Mesenchymal stem cell (in vitro differentiated cells and primary cell): ENCODE measurements at regions not wholly inside any gene's neighbourhood (a gene's known extent, or its start where the extent isn't known, plus 50 kb on each side); places are given as distances from the start of the nearest gene placed in this dataset.

Source experiments
- DNase-seq: peaks from one replicate; pipeline ENCODE4 v3.0.0-alpha.2; 2013
- H2AFZ ChIP-seq: one replicate; pipeline ENCODE4 v1.6.1; 2013; ENCODE audit warnings: low read depth, mild to moderate bottlenecking, control low read depth, inconsistent platforms, low read length, moderate library complexity
- H2AK5ac ChIP-seq: 2 replicates; pipeline ENCODE4 v1.6.1; 2013; ENCODE audit warnings: low read length, moderate library complexity, mild to moderate bottlenecking, inconsistent platforms; ENCODE audit not compliant: severe bottlenecking
- H2BK120ac ChIP-seq: one replicate; pipeline ENCODE4 v1.6.1; 2013; ENCODE audit warnings: low read depth, mild to moderate bottlenecking, inconsistent platforms, low read length, moderate library complexity
- H2BK12ac ChIP-seq, 2 experiments: one replicate each; pipeline ENCODE4 v1.6.1; 2013; ENCODE audit warnings: inconsistent platforms in 2 of 2, low read length in 2 of 2, mild to moderate bottlenecking in 2 of 2, moderate library complexity in 2 of 2, control low read depth in 1 of 2
- H2BK15ac ChIP-seq: one replicate; pipeline ENCODE4 v1.6.1; 2013; ENCODE audit warnings: mild to moderate bottlenecking, low read depth, inconsistent platforms; ENCODE audit not compliant: poor library complexity, severe bottlenecking
- H2BK5ac ChIP-seq: 2 replicates; pipeline ENCODE4 v1.6.1; 2013; ENCODE audit warnings: low read depth, mild to moderate bottlenecking, low read length, control low read depth, inconsistent platforms; ENCODE audit not compliant: poor library complexity, severe bottlenecking
- H3K14ac ChIP-seq, 2 experiments: one replicate each; pipeline ENCODE4 v1.6.1; 2013; ENCODE audit warnings: inconsistent platforms in 2 of 2, low read length in 2 of 2, control low read depth in 1 of 2, mild to moderate bottlenecking in 1 of 2, moderate library complexity in 1 of 2
- H3K18ac ChIP-seq, 2 experiments: one replicate each; pipeline ENCODE4 v1.6.1; 2013; ENCODE audit warnings: inconsistent platforms in 2 of 2, low read length in 2 of 2, control low read depth in 1 of 2, low read depth in 1 of 2, mild to moderate bottlenecking in 1 of 2
- H3K23ac ChIP-seq, 2 experiments: one replicate each; pipeline ENCODE4 v1.6.1; 2013; ENCODE audit warnings: inconsistent platforms in 2 of 2, low read length in 2 of 2, mild to moderate bottlenecking in 2 of 2, moderate library complexity in 2 of 2, control low read depth in 1 of 2
- H3K27ac ChIP-seq: 2 replicates; pipeline ENCODE4 v1.5.1; 2013; ENCODE audit warnings: mild to moderate bottlenecking, moderate library complexity, low read length, control low read depth, inconsistent platforms; ENCODE audit not compliant: poor library complexity, severe bottlenecking
- H3K27me3 ChIP-seq, 2 experiments: 2 replicates each; pipeline versions ENCODE4 v1.6.1 to v1.7.0; 2013; ENCODE audit warnings: low read length in 2 of 2, mild to moderate bottlenecking in 2 of 2, moderate library complexity in 2 of 2, control low read depth in 1 of 2, inconsistent platforms in 1 of 2; ENCODE audit not compliant: control insufficient read depth in 1 of 2, insufficient read depth in 1 of 2
- H3K36me3 ChIP-seq, 2 experiments: 2 replicates each; pipeline versions ENCODE4 v1.6.1 to v1.7.0; 2013; ENCODE audit warnings: low read length in 2 of 2, control low read depth in 1 of 2, inconsistent platforms in 1 of 2, low read depth in 1 of 2, mild to moderate bottlenecking in 1 of 2; ENCODE audit not compliant: insufficient read depth in 2 of 2, control insufficient read depth in 1 of 2
- H3K4ac ChIP-seq, 2 experiments: one replicate each; pipeline ENCODE4 v1.6.1; 2013; ENCODE audit warnings: inconsistent platforms in 2 of 2, low read length in 2 of 2, mild to moderate bottlenecking in 2 of 2, moderate library complexity in 2 of 2, control low read depth in 1 of 2, low read depth in 1 of 2
- H3K4me1 ChIP-seq: 2 replicates; pipeline ENCODE4 v1.6.1; 2013; ENCODE audit warnings: low read depth, low read length, control low read depth; ENCODE audit not compliant: control insufficient read depth, insufficient read depth
- H3K4me2 ChIP-seq: 2 replicates; pipeline ENCODE4 v1.6.1; 2013; ENCODE audit warnings: low read length, mild to moderate bottlenecking, inconsistent platforms; ENCODE audit not compliant: poor library complexity, severe bottlenecking
- H3K4me3 ChIP-seq, 2 experiments: 2 replicates each; pipeline versions ENCODE4 v1.5.1 to v1.7.0; 2013; ENCODE audit warnings: low read length in 2 of 2, mild to moderate bottlenecking in 2 of 2, control low read depth in 1 of 2, low read depth in 1 of 2; ENCODE audit not compliant: insufficient read depth in 1 of 2
- H3K79me1 ChIP-seq: replicated peaks from 2 replicates; pipeline ENCODE4 v1.6.1; 2013; ENCODE audit warnings: mild to moderate bottlenecking, control low read depth, low read length, inconsistent platforms; ENCODE audit not compliant: poor library complexity, severe bottlenecking
- H3K9ac ChIP-seq: 2 replicates; pipeline ENCODE4 v1.7.0; 2013; ENCODE audit warnings: mild to moderate bottlenecking, low read length, moderate library complexity
- H3K9me3 ChIP-seq: 2 replicates; pipeline ENCODE4 v1.7.0; 2013; ENCODE audit warnings: mild to moderate bottlenecking, low read length; ENCODE audit not compliant: control insufficient read depth
- H4K8ac ChIP-seq: one replicate; pipeline ENCODE4 v1.6.1; 2013; ENCODE audit warnings: inconsistent platforms, mild to moderate bottlenecking, low read length, moderate library complexity
- H4K91ac ChIP-seq: one replicate; pipeline ENCODE4 v1.6.1; 2013; ENCODE audit warnings: mild to moderate bottlenecking, low read length, inconsistent platforms
- WGBS: methylation state at CpG from one replicate; pipeline ENCODE4 v1.1.7; 2013; ENCODE audit warnings: mixed read lengths; 5-methylcytosine and 5-hydroxymethylcytosine counted together

DNA sequence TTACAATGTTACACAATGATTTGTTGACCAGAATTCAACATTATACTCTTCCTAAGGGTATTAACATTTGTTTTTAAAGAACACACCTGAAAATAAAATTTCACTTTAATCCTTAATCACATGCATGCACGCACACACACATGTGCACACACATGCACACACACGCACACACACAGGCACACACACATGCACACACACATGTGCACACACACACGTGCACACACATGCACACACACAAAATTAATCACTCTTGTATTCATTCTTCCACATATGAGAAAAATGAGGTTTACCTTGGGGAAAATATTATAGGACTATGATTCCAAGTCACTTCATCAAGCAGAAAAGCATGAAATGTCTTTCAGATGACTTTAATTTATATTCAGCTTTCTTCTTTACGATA is 331.8 kb upstream of the PLD5 start:
- Histone ChIP-seq H2AFZ (no peak overlapping the region), H3K27me3 (no peaks in the 10 kb centered on the region), H2BK15ac (no peak overlapping the region)

DNA sequence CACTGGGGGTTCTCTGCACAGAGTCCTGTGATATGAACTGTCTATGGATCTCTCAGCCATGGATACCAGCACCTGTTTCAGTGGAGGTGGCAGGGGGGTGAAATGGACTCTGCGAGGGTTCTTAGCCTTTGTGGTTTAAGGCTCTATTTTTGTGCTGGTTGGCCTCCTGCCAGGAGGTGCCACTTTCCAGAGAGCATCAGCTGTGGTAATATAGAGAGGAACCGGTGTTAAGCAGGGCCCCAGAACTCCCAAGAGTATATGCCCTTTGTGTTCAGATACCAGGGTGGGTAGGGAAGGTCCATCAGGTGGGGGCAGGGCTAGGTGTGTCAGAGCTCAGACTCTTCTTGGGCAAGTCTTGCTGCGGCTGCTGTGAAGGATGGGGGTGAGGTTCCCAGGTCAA is 330.0 kb upstream of the PLD5 start:
- Histone ChIP-seq H3K18ac (no peak overlapping the region), H2AFZ (no peak overlapping the region), H3K9ac (no peak overlapping the region), H3K9me3 (peaks cover 4% of the 10 kb centered on the region), H3K27ac (no peak overlapping the region), H3K14ac (no peak overlapping the region), H3K4me1 (no peaks in the 10 kb centered on the region), H3K27me3 (no peaks in the 10 kb centered on the region), H3K79me1 (no peaks in the 10 kb centered on the region), H3K4ac (no peak overlapping the region), H2BK5ac (no peak overlapping the region), H4K91ac (no peak overlapping the region), H3K23ac (no peak overlapping the region), H2BK12ac (no peak overlapping the region), H4K8ac (no peak overlapping the region), H2BK120ac (no peak overlapping the region), H3K4me2 (no peak overlapping the region), H2BK15ac (no peak overlapping the region), H2AK5ac (no peak overlapping the region), H3K4me3 (no peak overlapping the region), H3K36me3 (no peaks in the 10 kb centered on the region)
- 57% methylated on average over 3 of the region's 3 CpGs for WGBS
- DNase-seq, result no peak

More for the DNA sequence above, 331.8 kb upstream of the PLD5 start:
- Histone ChIP-seq H3K18ac (no peak overlapping the region), H2BK5ac (no peak overlapping the region), H3K4ac (no peak overlapping the region), H3K4me2 (no peak overlapping the region), H3K9ac (no peak overlapping the region), H3K79me1 (no peaks in the 10 kb centered on the region), H2AK5ac (no peak overlapping the region), H2BK12ac (no peak overlapping the region), H4K91ac (no peak overlapping the region), H3K4me3 (no peak overlapping the region), H3K4me1 (no peaks in the 10 kb centered on the region), H3K36me3 (no peaks in the 10 kb centered on the region), H3K23ac (no peak overlapping the region), H2BK120ac (no peak overlapping the region), H3K14ac (no peak overlapping the region), H4K8ac (no peak overlapping the region), H3K27ac (no peak overlapping the region), H3K9me3 (peaks cover 4% of the 10 kb centered on the region)
- WGBS, result 72% methylated on average over 3 of the region's 4 CpGs
- no peak for DNase-seq

DNA sequence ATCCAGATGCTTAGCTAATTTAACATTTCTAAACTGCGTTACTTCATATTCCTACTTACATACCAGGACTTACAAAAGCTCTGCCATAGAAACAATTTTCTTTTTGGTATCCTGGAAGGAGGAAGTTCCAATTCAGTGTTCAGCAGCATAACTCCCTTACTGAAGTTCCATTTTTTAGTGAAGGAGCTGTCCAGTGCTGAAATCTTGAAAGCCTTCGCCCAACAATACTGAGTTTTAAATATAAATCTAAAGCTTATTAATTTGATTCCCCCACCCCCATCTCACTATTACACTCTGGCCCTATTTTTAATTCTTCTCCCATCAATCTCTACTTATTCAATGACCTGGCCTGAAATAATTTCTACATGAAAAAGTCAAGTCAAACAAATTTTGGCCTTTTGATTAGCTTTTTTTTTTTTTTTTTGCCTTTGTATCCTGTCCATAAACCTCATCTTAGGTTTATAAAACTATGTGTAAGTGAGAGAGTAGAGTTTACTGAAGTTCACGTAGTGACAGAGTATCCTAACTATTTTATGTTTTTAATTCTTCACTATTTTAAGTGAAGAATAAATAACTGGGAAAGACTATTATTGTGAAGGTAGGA is 323.0 kb upstream of the PLD5 start:
- Histone ChIP-seq H4K91ac (no peak overlapping the region), H3K4me1 (no peaks in the 10 kb centered on the region), H3K4me2 (no peak overlapping the region), H3K14ac (no peak overlapping the region), H3K9me3 (peaks cover 4% of the 10 kb centered on the region), H3K9ac (no peak overlapping the region), H3K4me3 (no peak overlapping the region), H3K79me1 (no peaks in the 10 kb centered on the region), H2BK12ac (no peak overlapping the region), H3K27ac (no peak overlapping the region), H3K18ac (no peak overlapping the region), H3K36me3 (no peaks in the 10 kb centered on the region), H4K8ac (no peak overlapping the region), H3K27me3 (no peaks in the 10 kb centered on the region), H3K4ac (no peak overlapping the region), H2AFZ (no peak overlapping the region), H2BK5ac (no peak overlapping the region), H2BK120ac (no peak overlapping the region), H3K23ac (no peak overlapping the region), H2AK5ac (no peak overlapping the region), H2BK15ac (no peak overlapping the region)
- peak; percentile 1 for DNase-seq
- 53% methylated on average over 1 of the region's 3 CpGs for WGBS

DNA sequence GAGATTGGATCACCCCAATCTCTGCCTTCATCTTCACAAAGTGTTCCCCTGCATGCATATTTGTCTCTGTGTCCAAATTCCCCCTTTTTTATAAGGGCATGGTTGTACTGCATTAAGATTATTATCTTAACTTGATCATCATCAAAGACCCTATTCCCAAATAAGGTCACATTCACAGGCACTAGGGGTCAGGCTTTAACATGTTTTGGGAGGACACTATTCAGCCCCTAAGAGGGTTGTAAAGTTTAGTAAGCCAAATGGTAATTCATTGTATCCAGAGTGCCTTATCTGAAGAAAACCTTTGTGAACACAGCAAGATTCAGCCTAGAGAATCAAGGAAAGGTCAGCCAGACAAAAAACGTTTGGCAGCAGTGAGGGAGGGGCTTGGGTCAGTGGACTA is 317.6 kb upstream of the PLD5 start:
- Histone ChIP-seq H3K79me1 (no peaks in the 10 kb centered on the region), H3K27me3 (no peaks in the 10 kb centered on the region), H3K4me3 (no peak overlapping the region), H2BK15ac (no peak overlapping the region), H3K9ac (no peak overlapping the region), H2BK120ac (no peak overlapping the region), H2BK5ac (no peak overlapping the region), H3K27ac (no peak overlapping the region), H2AK5ac (no peak overlapping the region), H3K9me3 (no peaks in the 10 kb centered on the region), H3K23ac (no peak overlapping the region), H4K91ac (no peak overlapping the region), H3K4me2 (no peak overlapping the region), H3K14ac (no peak overlapping the region), H3K4ac (no peak overlapping the region), H3K36me3 (no peaks in the 10 kb centered on the region), H3K4me1 (no peaks in the 10 kb centered on the region), H4K8ac (no peak overlapping the region), H2BK12ac (no peak overlapping the region), H2AFZ (no peak overlapping the region), H3K18ac (no peak overlapping the region)
- 0% methylated on average over 1 of the region's 1 CpG for WGBS
- DNase-seq, result no peak
